Glomerular endothelial cell (primary cell): ENCODE measurements at regions not wholly inside any gene's neighbourhood (a gene's known extent, or its start where the extent isn't known, plus 50 kb on each side); places are given as distances from the start of the nearest gene placed in this dataset.
"Not testable (repeated sequence)": the region's sequence is repeated elsewhere in the genome, so short reads cannot be mapped to it uniquely, and the experiment has no call there.

Experiments
- DNase-seq: peaks from one replicate; pipeline ENCODE4 v3.0.0-alpha.2; 2011; ENCODE audit warnings: low read depth, low spot score; ENCODE audit errors: extremely low read depth

- DNase-seq: not testable (repeated sequence)
Observed at GRCh38 chr4:154907345-154908045, 126.4 kb downstream of the RBM46 start.

- no peak for DNase-seq
Observed at GRCh38 chr4:154908168-154908567, 127.1 kb downstream of the RBM46 start.

- no peak for DNase-seq
Observed at GRCh38 chr4:154911097-154911496, 130.0 kb downstream of the RBM46 start.

GRCh38 chr4:154911608-154912098, 130.6 kb downstream of the RBM46 start:
- no peak for DNase-seq

GRCh38 chr4:154916068-154916467, 135.0 kb downstream of the RBM46 start:
- no peak for DNase-seq

GRCh38 chr4:154927126-154927680, 146.1 kb downstream of the RBM46 start:
- DNase-seq: no peak

- DNase-seq: peak; percentile 4
Observed at GRCh38 chr4:154928640-154929257, 147.7 kb downstream of the RBM46 start.

- DNase-seq: no peak
Observed at GRCh38 chr4:154936873-154937272, 155.8 kb downstream of the RBM46 start.

GRCh38 chr4:154939851-154940250, 158.8 kb downstream of the RBM46 start:
- DNase-seq: no peak

GRCh38 chr4:154942176-154942575, 161.1 kb downstream of the RBM46 start:
- no peak for DNase-seq

GRCh38 chr4:154944996-154945395, 163.9 kb downstream of the RBM46 start:
- no peak for DNase-seq

- DNase-seq: no peak
Observed at GRCh38 chr4:154946113-154946512, 165.0 kb downstream of the RBM46 start.

- DNase-seq: no peak
Observed at GRCh38 chr4:154953691-154954090, 172.6 kb downstream of the RBM46 start.

- no peak for DNase-seq
Observed at GRCh38 chr4:154954117-154954516, 173.0 kb downstream of the RBM46 start.

GRCh38 chr4:154958121-154958520, 177.0 kb downstream of the RBM46 start:
- DNase-seq: no peak

- DNase-seq: no peak
Observed at GRCh38 chr4:154958621-154959358, 177.7 kb downstream of the RBM46 start.

GRCh38 chr4:154959756-154960155, 178.7 kb downstream of the RBM46 start:
- no peak for DNase-seq

- DNase-seq: no peak
Observed at GRCh38 chr4:154960476-154960875, 179.4 kb downstream of the RBM46 start.

GRCh38 chr4:154961263-154961662, 180.2 kb downstream of the RBM46 start:
- no peak for DNase-seq

- DNase-seq: no peak
Observed at GRCh38 chr4:154973244-154974035, 192.4 kb downstream of the RBM46 start.

- no peak for DNase-seq
Observed at GRCh38 chr4:154977228-154977627, 196.2 kb downstream of the RBM46 start.
